HG03039 (cell line): ENCODE measurements at regions not wholly inside any gene's neighbourhood (a gene's known extent, or its start where the extent isn't known, plus 50 kb on each side); places are given as distances from the start of the nearest gene placed in this dataset.

ENCODE experiments used
- ATAC-seq: cut with Tn5 transposase; IDR thresholded peaks from one replicate; pipeline ENCODE4 v1.9.1; 2021; ENCODE audit warnings: mild to moderate bottlenecking, moderate library complexity; ENCODE audit not compliant: unreplicated experiment

GRCh38 chr5:68406767-68407241 is 191.2 kb downstream of the PIK3R1 start:
- no peak for ATAC-seq

DNA sequence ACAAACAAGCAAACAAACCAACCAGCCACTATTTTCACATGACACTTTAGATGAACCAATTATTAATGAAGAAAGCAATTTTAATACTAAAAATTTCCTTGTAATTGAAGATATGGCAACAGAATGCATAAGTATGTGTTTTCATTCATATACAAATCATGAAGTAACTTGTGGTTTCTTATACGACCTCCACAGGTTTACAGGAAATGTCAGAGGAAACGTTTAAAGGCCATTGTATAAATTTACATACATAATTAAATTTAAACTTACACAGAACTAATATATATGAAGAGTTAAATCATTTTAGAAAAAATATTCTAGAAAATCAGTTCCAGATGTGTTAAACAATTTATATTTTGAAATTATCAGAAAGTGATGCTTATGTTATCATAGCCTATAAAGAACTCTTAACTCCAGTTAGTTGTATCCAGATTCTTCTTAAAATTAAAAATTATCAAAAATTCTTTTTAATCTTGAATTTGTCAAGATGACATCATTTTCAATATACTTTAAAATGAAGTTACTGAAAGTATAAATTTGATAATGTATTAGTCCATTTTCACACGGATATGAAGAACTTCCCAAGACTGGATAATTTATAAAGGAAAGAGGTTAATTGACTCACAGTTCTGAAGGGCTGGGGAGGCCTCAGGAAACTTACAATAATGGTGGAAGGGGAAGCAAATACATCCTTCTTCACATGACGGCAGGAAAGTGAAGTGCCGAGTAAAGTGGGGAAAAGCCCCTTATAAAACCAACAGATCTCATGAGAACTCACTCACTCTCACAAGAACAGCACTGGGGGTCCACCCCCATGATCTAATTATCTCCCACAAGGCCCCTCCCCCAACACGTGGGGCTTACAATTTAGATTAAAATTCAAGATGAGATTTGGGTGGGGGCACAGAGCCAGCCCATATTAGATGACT is 192.0 kb downstream of the PIK3R1 start:
- ATAC-seq, result no peak

GRCh38 chr5:68408345-68408871 is 192.9 kb downstream of the PIK3R1 start:
- no peak for ATAC-seq

DNA sequence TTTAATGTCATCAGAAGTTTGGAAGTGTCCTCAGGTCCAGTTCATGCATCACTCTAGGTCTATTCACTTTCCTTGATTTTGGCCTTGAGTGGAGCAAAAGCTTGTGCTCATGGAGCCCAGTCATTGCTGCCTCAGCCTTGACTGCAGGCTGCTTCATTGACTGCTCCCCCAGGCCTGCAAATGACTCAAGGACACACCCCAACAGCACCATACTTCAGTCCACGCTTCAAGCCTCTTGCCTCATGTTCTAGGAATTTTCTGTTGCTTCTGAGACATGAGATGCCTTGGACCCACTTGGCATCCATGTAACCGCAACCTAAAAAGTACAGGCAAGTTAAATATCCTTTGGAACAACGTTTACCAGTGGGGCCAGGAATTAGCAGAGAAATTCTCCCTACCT is 193.7 kb downstream of the PIK3R1 start:
- no peak for ATAC-seq

DNA sequence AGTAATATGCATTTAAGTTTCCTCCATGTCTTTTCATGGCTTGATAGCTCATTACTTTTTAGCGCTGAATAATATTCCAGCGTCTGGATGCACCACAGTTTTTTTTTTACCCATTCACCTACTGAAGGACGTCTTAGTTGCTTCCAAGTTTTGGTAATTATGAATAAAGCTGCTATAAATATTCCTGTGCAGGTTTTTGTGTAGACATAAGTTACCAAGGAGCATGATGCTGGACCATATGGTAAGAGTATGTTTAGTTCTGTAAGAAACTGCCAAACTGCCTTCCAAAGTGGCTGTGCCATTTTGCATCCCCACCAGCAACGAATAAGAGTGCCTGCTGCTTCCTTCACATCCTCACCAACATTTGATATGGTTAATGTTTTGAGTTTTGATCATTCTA is 195.6 kb downstream of the PIK3R1 start:
- ATAC-seq, result no peak

DNA sequence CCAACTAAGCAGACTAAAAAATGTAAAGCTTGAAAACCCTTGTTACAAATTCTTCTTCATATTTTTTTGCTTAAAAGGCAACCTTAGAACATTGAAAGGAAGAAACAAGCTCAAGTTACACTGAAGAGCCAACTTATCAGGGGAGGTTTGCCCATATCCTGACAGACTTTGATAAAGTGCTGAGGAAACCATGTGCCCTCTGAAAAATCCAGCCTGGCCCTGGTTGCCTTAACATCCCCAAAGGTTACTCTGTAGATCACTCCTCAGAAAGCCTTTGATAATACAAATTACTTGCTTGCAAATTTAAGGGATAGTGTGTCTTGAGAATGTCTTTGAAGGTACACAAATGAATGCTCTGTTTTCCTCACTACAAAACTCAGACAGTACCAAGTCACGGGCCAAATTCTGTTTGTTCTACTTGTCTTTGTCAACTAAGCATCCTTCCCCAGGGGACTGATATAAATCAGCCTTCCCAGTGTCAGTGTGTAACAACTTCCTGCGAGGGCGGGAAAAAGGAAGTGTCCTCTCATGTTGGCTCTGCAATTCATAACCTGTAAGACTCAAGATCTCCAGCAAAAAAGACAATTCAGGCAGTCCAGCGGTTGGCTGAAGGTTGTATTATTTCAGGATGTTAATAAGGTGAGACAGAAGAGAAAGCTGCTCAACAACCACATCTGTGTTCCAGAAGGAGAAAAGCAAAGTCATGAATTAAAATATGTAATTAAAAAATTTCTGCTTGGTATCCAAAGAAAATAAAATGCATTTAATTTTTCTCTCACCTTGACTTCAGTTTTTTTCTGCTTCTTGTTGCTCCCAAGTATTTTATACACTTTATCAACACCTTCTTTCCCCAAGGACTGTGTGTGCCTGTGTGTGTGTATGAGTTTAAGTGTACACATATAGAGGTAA is 199.9 kb downstream of the PIK3R1 start:
- ATAC-seq, result no peak

GRCh38 chr5:68416714-68417113 is 201.2 kb downstream of the PIK3R1 start:
- no peak for ATAC-seq

GRCh38 chr5:68418201-68418600 is 202.6 kb downstream of the PIK3R1 start:
- no peak for ATAC-seq

GRCh38 chr5:68418680-68419079 is 203.1 kb downstream of the PIK3R1 start:
- no peak for ATAC-seq

DNA sequence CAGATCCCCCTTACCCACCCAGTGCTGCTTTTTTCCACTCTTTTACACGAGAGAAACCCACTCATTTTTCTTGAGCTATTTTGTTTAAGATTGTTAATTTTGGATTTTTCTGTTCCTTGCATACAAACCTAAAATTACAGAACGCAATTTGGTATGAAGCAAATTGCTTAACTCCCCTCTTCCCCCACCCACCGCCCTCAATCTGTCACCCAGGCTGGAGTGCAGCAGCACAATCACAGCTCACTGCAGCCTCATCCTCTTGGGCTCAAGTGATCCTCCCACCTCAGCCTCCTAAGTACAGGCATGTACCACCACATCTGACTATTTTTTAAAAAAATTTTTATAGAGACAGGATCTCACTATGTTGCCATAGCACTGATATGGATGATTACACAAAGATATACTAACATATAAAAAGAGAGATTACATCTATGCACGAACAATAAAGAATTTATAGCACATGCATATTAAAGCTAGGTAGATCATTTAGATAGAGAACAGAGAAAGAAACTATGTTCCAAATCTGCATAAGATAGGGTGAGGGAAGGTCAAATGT is 203.6 kb downstream of the PIK3R1 start:
- ATAC-seq, result no peak

DNA sequence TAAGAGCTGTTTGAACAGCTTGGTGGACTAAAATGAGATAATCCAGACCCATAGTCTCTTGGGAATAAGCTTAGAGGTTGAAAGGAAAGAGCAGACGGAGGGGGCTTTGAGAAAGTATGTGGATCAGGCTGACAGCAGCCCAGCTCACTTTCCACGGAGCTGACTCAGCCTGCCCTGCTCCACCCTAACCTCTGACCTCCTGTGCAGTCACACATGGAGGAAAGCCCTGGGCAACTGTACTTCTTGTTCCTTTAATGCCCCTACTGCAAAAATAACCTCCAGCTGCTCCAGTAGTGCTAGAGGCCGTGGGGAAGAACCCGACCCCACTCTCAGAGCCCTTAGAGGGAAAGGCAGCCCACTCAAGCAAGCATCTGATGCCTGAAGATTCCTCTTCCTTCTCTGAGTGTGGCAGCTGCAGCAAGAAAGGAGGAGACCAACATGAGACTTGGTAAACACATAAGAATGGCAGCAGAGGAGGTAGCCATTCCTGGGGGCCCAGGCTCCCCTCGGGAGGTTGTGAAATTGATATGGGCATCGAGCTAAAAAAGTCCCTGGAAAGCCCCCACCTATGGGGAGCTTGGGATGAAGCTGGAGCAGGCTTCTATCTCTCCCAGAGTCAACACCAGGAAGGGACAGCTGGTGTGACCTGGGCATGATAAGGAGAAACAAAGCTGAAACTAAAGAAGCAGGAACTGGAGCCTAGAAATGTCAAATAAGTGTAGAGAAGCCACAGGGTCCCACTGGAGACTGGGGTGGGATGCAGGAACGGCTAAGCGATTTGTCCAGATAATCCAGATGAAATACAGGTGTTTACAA is 204.3 kb downstream of the PIK3R1 start:
- no peak for ATAC-seq

DNA sequence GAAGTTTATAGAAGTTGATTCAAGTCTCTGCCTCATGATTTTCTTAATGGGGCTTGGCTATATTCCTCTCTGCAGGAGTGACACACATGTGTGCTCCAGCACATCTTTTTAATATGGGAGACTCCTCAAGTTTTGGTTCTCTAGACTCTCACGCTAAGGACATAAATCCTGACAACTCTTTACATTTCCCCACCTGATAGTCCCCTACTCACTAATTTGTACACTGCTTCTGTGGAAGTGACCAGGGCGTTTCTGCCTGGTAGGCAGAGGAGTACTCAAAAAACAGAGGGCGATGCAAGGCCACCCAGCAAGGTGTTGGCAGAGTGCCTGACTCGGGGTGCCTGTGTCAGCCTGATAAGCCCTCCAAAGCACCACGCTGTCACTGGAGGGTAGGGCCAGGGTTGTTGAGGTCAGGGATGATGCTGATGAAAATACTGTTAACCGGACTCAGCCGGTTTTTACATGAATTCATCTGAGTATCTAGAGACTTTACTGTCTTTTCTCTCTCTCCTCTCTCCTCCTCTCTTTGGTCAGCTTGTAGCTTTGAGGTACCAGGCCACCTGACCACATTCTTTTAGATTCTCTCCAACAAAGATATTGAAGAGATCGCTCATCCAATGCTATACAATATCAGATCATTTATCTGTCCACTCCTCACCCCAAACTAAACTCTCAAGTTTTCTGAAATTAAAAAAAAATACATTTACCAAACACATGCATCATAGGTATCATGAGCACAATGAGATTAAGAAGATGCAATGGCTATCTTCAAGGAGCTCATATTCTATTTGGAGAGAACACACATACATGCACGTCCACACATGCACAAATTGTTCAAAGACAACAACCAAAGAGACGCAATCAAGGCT is 205.2 kb downstream of the PIK3R1 start:
- no peak for ATAC-seq

GRCh38 chr5:68421485-68422220 is 206.1 kb downstream of the PIK3R1 start:
- ATAC-seq, result no peak

GRCh38 chr5:68423154-68423811 is 207.7 kb downstream of the PIK3R1 start:
- peak; percentile 61 for ATAC-seq

- ATAC-seq, result no peak
These were observed 209.4 kb downstream of the PIK3R1 start for GRCh38 chr5:68424799-68425537.

- no peak for ATAC-seq
These were observed 211.0 kb downstream of the PIK3R1 start for GRCh38 chr5:68426586-68426985.

- no peak for ATAC-seq
These were observed 212.8 kb downstream of the PIK3R1 start for GRCh38 chr5:68428231-68428811.
